Loucy (cell line): ENCODE measurements at regions not wholly inside any gene's neighbourhood (a gene's known extent, or its start where the extent isn't known, plus 50 kb on each side); places are given as distances from the start of the nearest gene placed in this dataset.

Experiments used
- H2AFZ ChIP-seq: fragments of 200-600 bp; sonication (generic); 2 replicates; pipeline ENCODE4 v1.6.0; 2016; ENCODE audit warnings: antibody characterized with exemption, mild to moderate bottlenecking, low read length, moderate library complexity
- H3F3A ChIP-seq: fragments of 200-600 bp; 2 replicates; pipeline ENCODE4 v1.6.0; 2016; ENCODE audit warnings: antibody characterized with exemption, low read depth, mild to moderate bottlenecking
- H3K27me3 ChIP-seq: fragments of 200-600 bp; sonication (generic); 2 replicates; pipeline ENCODE4 v1.6.1; 2014; ENCODE audit warnings: low read length, mild to moderate bottlenecking; ENCODE audit not compliant: insufficient read depth, poor library complexity, severe bottlenecking
- H3K36me3 ChIP-seq: fragments of 200-600 bp; sonication (generic); 2 replicates; pipeline ENCODE4 v1.6.1; 2016; ENCODE audit warnings: low read length; ENCODE audit not compliant: insufficient read depth
- H3K4me1 ChIP-seq: fragments of 200-600 bp; sonication (generic); 2 replicates; pipeline ENCODE4 v1.5.1; 2014; ENCODE audit warnings: low read length, mild to moderate bottlenecking; ENCODE audit not compliant: insufficient read depth, poor library complexity, severe bottlenecking
- H3K4me2 ChIP-seq: fragments of 200-600 bp; sonication (generic); 2 replicates; pipeline ENCODE4 v1.6.0; 2014; ENCODE audit warnings: antibody characterized with exemption, low read length, low read depth, mild to moderate bottlenecking; ENCODE audit not compliant: poor library complexity, severe bottlenecking
- H3K4me3 ChIP-seq: fragments of 200-600 bp; sonication (generic); 2 replicates; pipeline ENCODE4 v1.5.1; 2014; ENCODE audit warnings: low read length, mild to moderate bottlenecking, mixed read lengths; ENCODE audit not compliant: poor library complexity, severe bottlenecking
- H3K79me2 ChIP-seq: fragments of 200-600 bp; sonication (generic); 2 replicates; pipeline ENCODE4 v1.6.1; 2014; ENCODE audit warnings: low read length; ENCODE audit not compliant: insufficient read depth
- H3K9ac ChIP-seq: fragments of 200-600 bp; sonication (generic); 2 replicates; pipeline ENCODE4 v1.6.0; 2014; ENCODE audit warnings: mild to moderate bottlenecking, low read depth, low read length, moderate library complexity; ENCODE audit not compliant: poor library complexity, severe bottlenecking
- H3K9me2 ChIP-seq: fragments of 200-600 bp; sonication (generic); replicated peaks from 2 replicates; pipeline ENCODE4 v1.6.1; 2016; ENCODE audit warnings: low read depth, low read length, mixed read lengths
- H3K9me3 ChIP-seq: fragments of 200-600 bp; sonication (generic); 2 replicates; pipeline ENCODE4 v1.6.1; 2014; ENCODE audit warnings: mild to moderate bottlenecking, antibody characterized with exemption, low read length, low read depth; ENCODE audit not compliant: insufficient read depth
- H4K20me1 ChIP-seq: fragments of 200-600 bp; sonication (generic); 2 replicates; pipeline ENCODE4 v1.6.0; 2014; ENCODE audit warnings: antibody characterized with exemption, low read length, mild to moderate bottlenecking; ENCODE audit not compliant: insufficient read depth, poor library complexity, severe bottlenecking
- CTCF ChIP-seq: fragments of 200-600 bp; sonication (generic); conservative IDR thresholded peaks from 2 replicates; pipeline ENCODE4 v1.5.1; 2014; ENCODE audit warnings: mild to moderate bottlenecking, antibody characterized with exemption, low read length
- EZH2phosphoT487 ChIP-seq: fragments of 200-600 bp; IDR thresholded peaks from 2 replicates; pipeline ENCODE4 v1.6.1; 2018; ENCODE audit warnings: antibody characterized with exemption, mild to moderate bottlenecking, moderate library complexity, borderline replicate concordance

GRCh38 chr5:113686599-113686998 is 173.1 kb downstream of the YTHDC2 start:
- Histone ChIP-seq H3K9me3 (no peaks in the 10 kb centered on the region), H3K27me3 (no peaks in the 10 kb centered on the region), H2AFZ (no peak overlapping the region), H3F3A (no peaks in the 10 kb centered on the region), H3K4me1 (no peaks in the 10 kb centered on the region), H3K9me2 (no peaks in the 10 kb centered on the region), H3K9ac (no peak overlapping the region), H3K4me2 (no peak overlapping the region), H3K4me3 (no peak overlapping the region), H3K79me2 (no peaks in the 10 kb centered on the region), H4K20me1 (no peaks in the 10 kb centered on the region), H3K36me3 (no peaks in the 10 kb centered on the region)
- TF ChIP-seq CTCF (no peak), EZH2phosphoT487 (no peak)

GRCh38 chr5:113689647-113690046 is 176.2 kb downstream of the YTHDC2 start:
- no peak overlapping the region for H3K9ac ChIP-seq
- no peaks in the 10 kb centered on the region for H4K20me1 ChIP-seq
- no peaks in the 10 kb centered on the region for H3K4me1 ChIP-seq
- no peak for TF ChIP-seq EZH2phosphoT487
- TF ChIP-seq CTCF = no peak
- no peaks in the 10 kb centered on the region for H3K36me3 ChIP-seq
- H2AFZ ChIP-seq = no peak overlapping the region
- no peak overlapping the region for H3K4me2 ChIP-seq
- H3K9me2 ChIP-seq = no peaks in the 10 kb centered on the region
- no peak overlapping the region for H3K4me3 ChIP-seq
- H3F3A ChIP-seq = no peaks in the 10 kb centered on the region
- H3K79me2 ChIP-seq = no peaks in the 10 kb centered on the region
- H3K27me3 ChIP-seq = no peaks in the 10 kb centered on the region
- H3K9me3 ChIP-seq = no peaks in the 10 kb centered on the region

- Histone ChIP-seq H2AFZ (no peak overlapping the region), H3K9me2 (no peaks in the 10 kb centered on the region), H3K4me3 (no peak overlapping the region), H3K79me2 (no peaks in the 10 kb centered on the region), H3K36me3 (no peaks in the 10 kb centered on the region), H3K4me1 (no peaks in the 10 kb centered on the region), H3K9me3 (no peaks in the 10 kb centered on the region), H4K20me1 (no peaks in the 10 kb centered on the region), H3K27me3 (no peaks in the 10 kb centered on the region), H3K9ac (no peak overlapping the region), H3K4me2 (no peak overlapping the region), H3F3A (no peaks in the 10 kb centered on the region)
- no peak for TF ChIP-seq CTCF
Measured at GRCh38 chr5:113692466-113692865, 179.0 kb downstream of the YTHDC2 start.
